WTC11 (cell line): ENCODE measurements at regions not wholly inside any gene's neighbourhood (a gene's known extent, or its start where the extent isn't known, plus 50 kb on each side); places are given as distances from the start of the nearest gene placed in this dataset.

Experiments
- ATAC-seq: fragments of 200-7000 bp; cut with Tn5 transposase; 2 replicates; pipeline ENCODE4 v1.10.0; 2021; ENCODE audit warnings: mild to moderate bottlenecking, moderate library complexity
- CTCF ChIA-PET: fragments of 300-600 bp; sonication (Branson Sonifier 250); formaldehyde crosslinking; loops from one replicate; lab custom pipeline; 2021; ENCODE audit warnings: antibody characterized with exemption; lab: Charles Lee
- POLR2A ChIA-PET: fragments of 350-600 bp; sonication (Branson Sonifier 250); formaldehyde crosslinking; loops from one replicate; lab custom pipeline; 2021; ENCODE audit warnings: antibody characterized with exemption; lab: Charles Lee
- DNase-seq: peaks from one replicate; pipeline ENCODE4 v3.0.0; 2021; ENCODE audit warnings: low spot score
- H3K27ac Mint-ChIP-seq: 2 replicates; pipeline ENCODE4 v1.8.0; 2021; ENCODE audit warnings: mixed read lengths
- H3K27me3 Mint-ChIP-seq: 2 replicates; pipeline ENCODE4 v1.8.0; 2021; ENCODE audit warnings: low read depth, mild to moderate bottlenecking, moderate library complexity, mixed read lengths
- H3K36me3 Mint-ChIP-seq: 2 replicates; pipeline ENCODE4 v1.8.0; 2021; ENCODE audit warnings: mixed read lengths
- H3K4me1 Mint-ChIP-seq: 2 replicates; pipeline ENCODE4 v1.8.0; 2022; ENCODE audit warnings: mixed read lengths
- H3K4me3 Mint-ChIP-seq: 2 replicates; pipeline ENCODE4 v1.8.0; 2021; ENCODE audit warnings: mild to moderate bottlenecking, moderate library complexity, mixed read lengths
- H3K9me3 Mint-ChIP-seq: 2 replicates; pipeline ENCODE4 v1.8.0; 2021; ENCODE audit warnings: mixed read lengths
- AR ChIP-seq: fragments of 250-450 bp; sonication (Bioruptor Pico); IDR thresholded peaks from 2 replicates; pipeline ENCODE4 v1.9.0; 2021; ENCODE audit warnings: mild to moderate bottlenecking
- CDX4 ChIP-seq: fragments of 250-450 bp; sonication (Bioruptor Pico); IDR thresholded peaks from 2 replicates; pipeline ENCODE4 v1.9.0; 2021; ENCODE audit warnings: moderate library complexity, mild to moderate bottlenecking, inconsistent platforms, borderline replicate concordance
- E2F1 ChIP-seq: sonication (generic); formaldehyde crosslinking; IDR thresholded peaks from 2 replicates; pipeline ENCODE4 v1.8.0; 2022; ENCODE audit warnings: mild to moderate bottlenecking, missing genetic modification reagents
- E2F4 ChIP-seq: sonication (generic); formaldehyde crosslinking; IDR thresholded peaks from 2 replicates; pipeline ENCODE4 v1.8.1; 2022; ENCODE audit warnings: low read depth, mild to moderate bottlenecking, moderate library complexity, missing genetic modification reagents, borderline replicate concordance
- ETV6 ChIP-seq: sonication (generic); formaldehyde crosslinking; IDR thresholded peaks from 2 replicates; pipeline ENCODE4 v1.8.1; 2022; ENCODE audit warnings: mild to moderate bottlenecking, missing genetic modification reagents
- GRHL2 ChIP-seq: fragments of 250-450 bp; sonication (Bioruptor Pico); IDR thresholded peaks from 2 replicates; pipeline ENCODE4 v1.8.0; 2022; ENCODE audit warnings: mild to moderate bottlenecking, moderate library complexity; ENCODE audit not compliant: insufficient replicate concordance, severe bottlenecking
- JAZF1 ChIP-seq: fragments of 250-450 bp; sonication (Bioruptor Pico); IDR thresholded peaks from 2 replicates; pipeline ENCODE4 v1.9.0; 2021; ENCODE audit warnings: moderate library complexity, mild to moderate bottlenecking, inconsistent platforms
- JUN ChIP-seq: sonication (generic); formaldehyde crosslinking; IDR thresholded peaks from 2 replicates; pipeline ENCODE4 v1.8.0; 2023; ENCODE audit warnings: mild to moderate bottlenecking, missing genetic modification reagents
- PRDM15 ChIP-seq: sonication (generic); formaldehyde crosslinking; IDR thresholded peaks from 2 replicates; pipeline ENCODE4 v1.8.0; 2022; ENCODE audit warnings: missing genetic modification reagents
- PREB ChIP-seq: sonication (generic); formaldehyde crosslinking; IDR thresholded peaks from 2 replicates; pipeline ENCODE4 v1.8.1; 2022; ENCODE audit warnings: mild to moderate bottlenecking, missing genetic modification reagents, moderate library complexity, borderline replicate concordance
- RORB ChIP-seq: fragments of 250-450 bp; sonication (Bioruptor Pico); IDR thresholded peaks from 2 replicates; pipeline ENCODE4 v1.9.0; 2021; ENCODE audit warnings: mild to moderate bottlenecking
- STAT6 ChIP-seq: sonication (generic); formaldehyde crosslinking; conservative IDR thresholded peaks from 2 replicates; pipeline ENCODE4 v1.8.1; 2023; ENCODE audit warnings: mild to moderate bottlenecking, low read depth, missing genetic modification reagents, moderate library complexity
- ZNF121 ChIP-seq: sonication (generic); formaldehyde crosslinking; IDR thresholded peaks from 2 replicates; pipeline ENCODE4 v1.8.0; 2023; ENCODE audit warnings: missing genetic modification reagents
- ZNF281 ChIP-seq: sonication (generic); formaldehyde crosslinking; IDR thresholded peaks from 2 replicates; pipeline ENCODE4 v1.8.0; 2023; ENCODE audit warnings: mild to moderate bottlenecking, missing genetic modification reagents
- ZSCAN18 ChIP-seq: fragments of 250-450 bp; sonication (Bioruptor Pico); IDR thresholded peaks from 2 replicates; pipeline ENCODE4 v2.1.2; 2022; ENCODE audit warnings: mild to moderate bottlenecking, moderate library complexity

GRCh38 chr4:158056689-158057245 is 116.1 kb downstream of the GASK1B start:
- no peaks in the 10 kb centered on the region for H3K27me3 Mint-ChIP-seq
- no peak overlapping the region for H3K4me3 Mint-ChIP-seq
- CTCF ChIA-PET = no interaction called here
- no peaks in the 10 kb centered on the region for H3K36me3 Mint-ChIP-seq
- H3K27ac Mint-ChIP-seq = no peak overlapping the region
- DNase-seq = no peak
- ATAC-seq = no peak
- POLR2A ChIA-PET = no interaction called here
- 0 out of 2 replicates have a peak, but pooled peaks cover 2% of the 10 kb centered on the region for H3K4me1 Mint-ChIP-seq
- TF ChIP-seq STAT6 (CRISPR knock-in tag) (no peak), E2F4 (CRISPR knock-in tag) (no peak), GRHL2 (CRISPR knock-in tag) (no peak), ETV6 (no peak), ZSCAN18 (CRISPR knock-in tag) (no peak), E2F1 (CRISPR knock-in tag) (no peak), CDX4 (CRISPR knock-in tag) (no peak), PREB (CRISPR knock-in tag) (no peak), ZNF281 (CRISPR knock-in tag) (no peak), JUN (no peak), ZNF121 (no peak), RORB (CRISPR knock-in tag) (no peak)
- no peaks in the 10 kb centered on the region for H3K9me3 Mint-ChIP-seq

- Mint-ChIP-seq H3K27me3 (no peaks in the 10 kb centered on the region), H3K9me3 (no peaks in the 10 kb centered on the region), H3K4me3 (no peak overlapping the region), H3K27ac (no peak overlapping the region), H3K4me1 (0 out of 2 replicates have a peak, but pooled peaks cover 5% of the 10 kb centered on the region), H3K36me3 (no peaks in the 10 kb centered on the region)
- ATAC-seq (no peak), DNase-seq (no peak)
- POLR2A ChIA-PET = no interaction called here
- CTCF ChIA-PET = no interaction called here
- TF ChIP-seq JAZF1 (no peak), PRDM15 (CRISPR knock-in tag) (no peak), AR (CRISPR knock-in tag) (no peak)
Observed at GRCh38 chr4:158055668-158056067, 117.2 kb downstream of the GASK1B start.
